ENCODE measurements at regions not wholly inside any gene's neighbourhood (a gene's known extent, or its start where the extent isn't known, plus 50 kb on each side); places are given as distances from the start of the nearest gene placed in this dataset.
"Not testable (repeated sequence)": the region's sequence is repeated elsewhere in the genome, so short reads cannot be mapped to it uniquely, and the experiment has no call there.

DNA sequence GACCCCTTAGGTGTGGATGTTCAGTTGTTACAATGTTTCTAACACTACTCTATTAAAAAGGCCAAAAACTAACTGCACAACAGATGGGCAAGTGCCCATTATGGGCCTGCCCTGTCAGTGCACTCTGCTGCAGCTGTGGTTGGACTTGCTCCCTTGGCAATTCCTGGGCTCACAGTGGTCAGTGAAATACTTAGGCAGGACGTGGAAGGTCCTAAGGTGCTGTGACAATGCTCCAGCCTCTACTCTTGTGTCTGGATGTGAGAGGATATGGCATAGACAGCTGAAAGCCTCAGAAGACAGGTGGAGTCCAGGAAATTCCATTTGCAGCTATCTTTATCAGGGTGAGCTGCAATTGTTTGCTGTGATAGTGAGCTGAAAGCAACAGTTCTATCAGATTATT is 136.5 kb upstream of the OLIG3 start:
- H3K27me3 Mint-ChIP-seq (ENCODE audit: insufficient read depth, unreplicated experiment) = no peaks in the 10 kb centered on the region
- intact Hi-C loops (cut with micrococcal nuclease) = no loop called here
- TF ChIP-seq, protein P1, sequence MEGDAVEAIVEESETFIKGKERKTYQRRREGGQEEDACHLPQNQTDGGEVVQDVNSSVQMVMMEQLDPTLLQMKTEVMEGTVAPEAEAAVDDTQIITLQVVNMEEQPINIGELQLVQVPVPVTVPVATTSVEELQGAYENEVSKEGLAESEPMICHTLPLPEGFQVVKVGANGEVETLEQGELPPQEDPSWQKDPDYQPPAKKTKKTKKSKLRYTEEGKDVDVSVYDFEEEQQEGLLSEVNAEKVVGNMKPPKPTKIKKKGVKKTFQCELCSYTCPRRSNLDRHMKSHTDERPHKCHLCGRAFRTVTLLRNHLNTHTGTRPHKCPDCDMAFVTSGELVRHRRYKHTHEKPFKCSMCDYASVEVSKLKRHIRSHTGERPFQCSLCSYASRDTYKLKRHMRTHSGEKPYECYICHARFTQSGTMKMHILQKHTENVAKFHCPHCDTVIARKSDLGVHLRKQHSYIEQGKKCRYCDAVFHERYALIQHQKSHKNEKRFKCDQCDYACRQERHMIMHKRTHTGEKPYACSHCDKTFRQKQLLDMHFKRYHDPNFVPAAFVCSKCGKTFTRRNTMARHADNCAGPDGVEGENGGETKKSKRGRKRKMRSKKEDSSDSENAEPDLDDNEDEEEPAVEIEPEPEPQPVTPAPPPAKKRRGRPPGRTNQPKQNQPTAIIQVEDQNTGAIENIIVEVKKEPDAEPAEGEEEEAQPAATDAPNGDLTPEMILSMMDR (IDR thresholded peaks at IDR 0.05; ENCODE audit: unreplicated experiment) = no peak
- no TSS peak for BruUV-seq (replicated peaks)
- no peaks in the 10 kb centered on the region for H3K4me1 Mint-ChIP-seq (ENCODE audit: insufficient read depth, unreplicated experiment)
- no peaks in the 10 kb centered on the region for H3K9me3 Mint-ChIP-seq (ENCODE audit: unreplicated experiment)
- no peaks in the 10 kb centered on the region for H3K36me3 Mint-ChIP-seq (ENCODE audit: insufficient read depth, unreplicated experiment)
- DNase-seq (ENCODE audit: unreplicated experiment) = no peak
- CTCF ChIA-PET = interaction anchor here (0.6 to 1.4 kb wide), 2 partner anchors 66 to 315 kb away, joined by 3 to 5 read pairs; no protein-coding TSS in a partner anchor
- no peak overlapping the region for H3K27ac Mint-ChIP-seq (ENCODE audit: low read depth, unreplicated experiment)
- POLR2A ChIA-PET = no interaction called here
- no peak overlapping the region for H3K4me3 Mint-ChIP-seq (ENCODE audit: unreplicated experiment)

DNA sequence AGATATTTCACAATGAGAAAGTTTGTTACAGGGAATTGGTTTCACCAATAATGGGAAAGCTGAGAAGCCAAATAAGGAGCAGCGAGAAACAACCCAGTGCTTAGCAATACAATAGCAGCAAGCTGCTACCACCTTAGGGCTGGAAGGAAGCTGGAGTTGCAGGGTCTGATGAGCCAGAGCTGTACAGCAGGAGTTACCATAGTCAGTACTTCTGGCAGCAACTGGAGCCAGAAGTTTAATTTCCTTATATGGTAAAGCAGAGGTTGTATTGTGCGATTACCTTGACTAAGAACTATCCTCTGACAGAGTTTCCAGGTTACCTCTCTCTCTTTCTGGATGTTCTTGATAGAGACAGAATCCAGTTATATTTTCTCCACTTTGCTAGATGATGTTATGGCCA is 137.1 kb upstream of the OLIG3 start:
- TF ChIP-seq, protein P1 (IDR thresholded peaks at IDR 0.05; ENCODE audit: unreplicated experiment) = no peak
- BruUV-seq (replicated peaks) = no TSS peak
- Mint-ChIP-seq H3K27me3 (ENCODE audit: insufficient read depth, unreplicated experiment) (no peaks in the 10 kb centered on the region), H3K9me3 (ENCODE audit: unreplicated experiment) (no peaks in the 10 kb centered on the region), H3K36me3 (ENCODE audit: insufficient read depth, unreplicated experiment) (no peaks in the 10 kb centered on the region), H3K4me1 (ENCODE audit: insufficient read depth, unreplicated experiment) (peaks cover 3% of the 10 kb centered on the region), H3K27ac (ENCODE audit: low read depth, unreplicated experiment) (no peak overlapping the region), H3K4me3 (ENCODE audit: unreplicated experiment) (no peak overlapping the region)
- ChIA-PET POLR2A (no interaction called here), CTCF (interaction anchor here (1.4 kb wide), 1 partner anchor 65 kb away, joined by 5 read pairs; no protein-coding TSS in a partner anchor)
- intact Hi-C loops (cut with micrococcal nuclease) = no loop called here
- DNase-seq (ENCODE audit: unreplicated experiment) = no peak

DNA sequence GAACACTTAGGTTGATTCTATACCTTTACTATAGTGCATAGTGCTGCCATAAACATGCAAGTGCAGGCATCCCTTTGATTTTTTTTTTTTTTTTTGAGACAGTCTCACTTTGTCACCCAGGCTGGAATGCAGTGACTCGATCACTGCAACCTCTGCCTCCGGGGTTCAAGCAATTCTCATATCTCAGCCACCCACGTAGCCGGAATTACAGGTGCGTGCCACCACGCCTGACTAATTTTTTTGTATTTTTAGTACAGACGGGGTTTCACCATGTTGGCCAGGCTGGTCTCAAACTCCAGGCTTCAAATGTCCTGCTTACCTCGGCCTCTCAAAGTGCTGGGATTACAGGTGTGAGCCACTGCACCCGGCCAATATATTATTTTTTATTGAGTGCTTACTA is 140.0 kb upstream of the OLIG3 start:
- BruUV-seq (replicated peaks); H3K27ac Mint-ChIP-seq (ENCODE audit: low read depth, unreplicated experiment); POLR2A ChIA-PET; H3K36me3 Mint-ChIP-seq (ENCODE audit: insufficient read depth, unreplicated experiment); H3K4me3 Mint-ChIP-seq (ENCODE audit: unreplicated experiment); H3K9me3 Mint-ChIP-seq (ENCODE audit: unreplicated experiment); H3K27me3 Mint-ChIP-seq (ENCODE audit: insufficient read depth, unreplicated experiment); DNase-seq (ENCODE audit: unreplicated experiment); intact Hi-C loops (cut with micrococcal nuclease): not testable (repeated sequence)
- peaks cover 17% of the 10 kb centered on the region for H3K4me1 Mint-ChIP-seq (ENCODE audit: insufficient read depth, unreplicated experiment)
- CTCF ChIA-PET = interaction anchor here (0.6 kb wide), 1 partner anchor 256 kb away, joined by 3 read pairs; no protein-coding TSS in a partner anchor

DNA sequence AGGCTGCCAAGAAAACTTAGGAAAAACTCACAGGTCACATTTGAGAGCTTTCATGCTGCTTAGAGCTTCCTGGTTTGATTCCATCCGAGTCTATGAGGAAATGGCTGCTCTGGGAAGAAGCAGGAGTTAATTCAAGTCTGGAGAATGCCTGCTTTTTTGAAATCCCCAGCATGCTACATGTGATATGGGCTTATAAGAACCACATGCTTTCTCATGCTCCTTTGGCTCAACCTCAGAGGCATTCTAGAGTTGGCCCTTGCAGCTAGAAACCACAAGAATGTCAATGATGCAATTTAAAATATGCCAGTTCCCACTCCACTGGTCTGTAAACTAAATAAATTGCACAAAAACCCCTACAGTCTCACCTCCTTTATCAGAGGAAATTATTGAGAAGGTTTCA is 142.9 kb upstream of the OLIG3 start:
- Mint-ChIP-seq H3K27me3 (ENCODE audit: insufficient read depth, unreplicated experiment) (no peaks in the 10 kb centered on the region), H3K27ac (ENCODE audit: low read depth, unreplicated experiment) (no peak overlapping the region), H3K36me3 (ENCODE audit: insufficient read depth, unreplicated experiment) (no peaks in the 10 kb centered on the region), H3K4me3 (ENCODE audit: unreplicated experiment) (peak overlapping the region; percentile 37), H3K4me1 (ENCODE audit: insufficient read depth, unreplicated experiment) (peaks cover 17% of the 10 kb centered on the region), H3K9me3 (ENCODE audit: unreplicated experiment) (no peaks in the 10 kb centered on the region)
- intact Hi-C loops (cut with micrococcal nuclease) = loop anchor here (1.0 kb wide), 1 partner anchor 366 kb away; no protein-coding TSS in a partner anchor
- no TSS peak for BruUV-seq (replicated peaks)
- ChIA-PET CTCF (interaction anchor here (0.7 to 4.6 kb wide), 4 partner anchors 339 to 622 kb away, joined by 3 to 22 read pairs (median 3); no protein-coding TSS in a partner anchor), POLR2A (interaction anchor here (0.6 to 0.9 kb wide), 2 partner anchors 119 to 365 kb away, joined by 3 read pairs; no protein-coding TSS in a partner anchor)
- DNase-seq (ENCODE audit: unreplicated experiment) = peak; percentile 90
- TF ChIP-seq, protein P1 (IDR thresholded peaks at IDR 0.05; ENCODE audit: unreplicated experiment) = no peak

Data from MCF 10A (cell line).